WI38 (cell line): ENCODE measurements at regions not wholly inside any gene's neighbourhood (a gene's known extent, or its start where the extent isn't known, plus 50 kb on each side); places are given as distances from the start of the nearest gene placed in this dataset.

ENCODE experiments used
- H3K4me3 ChIP-seq: 2 replicates; pipeline ENCODE4 v1.5.1; 2011; ENCODE audit warnings: low read depth, mild to moderate bottlenecking, control low read depth, low read length
- CTCF ChIP-seq: IDR thresholded peaks from 2 replicates; pipeline ENCODE4 v1.5.1; 2012; ENCODE audit warnings: low read depth, mild to moderate bottlenecking, control low read depth, low read length

GRCh38 chr12:107264667-107265066 lies 171.3 kb upstream of the CRY1 start:
- TF ChIP-seq CTCF = no peak
- H3K4me3 ChIP-seq = no peak overlapping the region

GRCh38 chr12:107267604-107268003 lies 174.3 kb upstream of the CRY1 start:
- H3K4me3 ChIP-seq = no peak overlapping the region
- no peak for TF ChIP-seq CTCF

- H3K4me3 ChIP-seq = no peak overlapping the region
- TF ChIP-seq CTCF = no peak
Observed at GRCh38 chr12:107271523-107271922, 178.2 kb upstream of the CRY1 start.

- H3K4me3 ChIP-seq = no peak overlapping the region
- TF ChIP-seq CTCF = no peak
Observed at GRCh38 chr12:107275530-107275929, 182.2 kb upstream of the CRY1 start.

GRCh38 chr12:107277855-107278254 lies 184.5 kb upstream of the CRY1 start:
- TF ChIP-seq CTCF = no peak
- no peak overlapping the region for H3K4me3 ChIP-seq

- H3K4me3 ChIP-seq = no peak overlapping the region
- no peak for TF ChIP-seq CTCF
Observed at GRCh38 chr12:107282628-107283027, 189.3 kb upstream of the CRY1 start.

GRCh38 chr12:107283652-107284051 lies 190.3 kb upstream of the CRY1 start:
- no peak for TF ChIP-seq CTCF
- H3K4me3 ChIP-seq = no peak overlapping the region
